WTC11 (cell line): ENCODE measurements at regions not wholly inside any gene's neighbourhood (a gene's known extent, or its start where the extent isn't known, plus 50 kb on each side); places are given as distances from the start of the nearest gene placed in this dataset.

Experiments
- ATAC-seq: fragments of 200-7000 bp; cut with Tn5 transposase; 2 replicates; pipeline ENCODE4 v1.10.0; 2021; ENCODE audit warnings: mild to moderate bottlenecking, moderate library complexity
- CTCF ChIA-PET: fragments of 300-600 bp; sonication (Branson Sonifier 250); formaldehyde crosslinking; loops from one replicate; lab custom pipeline; 2021; ENCODE audit warnings: antibody characterized with exemption; lab: Charles Lee
- POLR2A ChIA-PET: fragments of 350-600 bp; sonication (Branson Sonifier 250); formaldehyde crosslinking; loops from one replicate; lab custom pipeline; 2021; ENCODE audit warnings: antibody characterized with exemption; lab: Charles Lee
- DNase-seq: peaks from one replicate; pipeline ENCODE4 v3.0.0; 2021; ENCODE audit warnings: low spot score
- H3K27ac Mint-ChIP-seq: 2 replicates; pipeline ENCODE4 v1.8.0; 2021; ENCODE audit warnings: mixed read lengths
- H3K27me3 Mint-ChIP-seq: 2 replicates; pipeline ENCODE4 v1.8.0; 2021; ENCODE audit warnings: low read depth, mild to moderate bottlenecking, moderate library complexity, mixed read lengths
- H3K36me3 Mint-ChIP-seq: 2 replicates; pipeline ENCODE4 v1.8.0; 2021; ENCODE audit warnings: mixed read lengths
- H3K4me1 Mint-ChIP-seq: 2 replicates; pipeline ENCODE4 v1.8.0; 2022; ENCODE audit warnings: mixed read lengths
- H3K4me3 Mint-ChIP-seq: 2 replicates; pipeline ENCODE4 v1.8.0; 2021; ENCODE audit warnings: mild to moderate bottlenecking, moderate library complexity, mixed read lengths
- H3K9me3 Mint-ChIP-seq: 2 replicates; pipeline ENCODE4 v1.8.0; 2021; ENCODE audit warnings: mixed read lengths
- ATF1 ChIP-seq: sonication (generic); formaldehyde crosslinking; IDR thresholded peaks from 2 replicates; pipeline ENCODE4 v1.8.1; 2023; ENCODE audit warnings: mild to moderate bottlenecking, moderate library complexity, missing genetic modification reagents
- CBFB ChIP-seq: sonication (generic); formaldehyde crosslinking; IDR thresholded peaks from 2 replicates; pipeline ENCODE4 v1.8.1; 2022; ENCODE audit warnings: mild to moderate bottlenecking, low read depth, missing genetic modification reagents
- CREB1 ChIP-seq: sonication (generic); formaldehyde crosslinking; IDR thresholded peaks from 2 replicates; pipeline ENCODE4 v1.8.0; 2023; ENCODE audit warnings: mild to moderate bottlenecking, missing genetic modification reagents
- ETV6 ChIP-seq: sonication (generic); formaldehyde crosslinking; IDR thresholded peaks from 2 replicates; pipeline ENCODE4 v1.8.1; 2022; ENCODE audit warnings: mild to moderate bottlenecking, missing genetic modification reagents
- GRHL2 ChIP-seq: fragments of 250-450 bp; sonication (Bioruptor Pico); IDR thresholded peaks from 2 replicates; pipeline ENCODE4 v1.8.0; 2022; ENCODE audit warnings: mild to moderate bottlenecking, moderate library complexity; ENCODE audit not compliant: insufficient replicate concordance, severe bottlenecking
- KAT7 ChIP-seq: sonication (generic); formaldehyde crosslinking; IDR thresholded peaks from 2 replicates; pipeline ENCODE4 v1.8.1; 2023; ENCODE audit warnings: missing genetic modification reagents, mild to moderate bottlenecking, borderline replicate concordance
- NFE2L1 ChIP-seq: sonication (generic); formaldehyde crosslinking; IDR thresholded peaks from 2 replicates; pipeline ENCODE4 v1.8.1; 2023; ENCODE audit warnings: missing genetic modification reagents
- NR1H2 ChIP-seq: sonication (generic); formaldehyde crosslinking; IDR thresholded peaks from 2 replicates; pipeline ENCODE4 v1.9.0; 2021; ENCODE audit warnings: mild to moderate bottlenecking, moderate library complexity, missing genetic modification reagents
- NR2C2 ChIP-seq: sonication (generic); formaldehyde crosslinking; IDR thresholded peaks from 2 replicates; pipeline ENCODE4 v1.8.0; 2022; ENCODE audit warnings: mild to moderate bottlenecking, missing genetic modification reagents
- SMAD4 ChIP-seq: sonication (generic); formaldehyde crosslinking; IDR thresholded peaks from 2 replicates; pipeline ENCODE4 v1.8.0; 2022; ENCODE audit warnings: mild to moderate bottlenecking, missing genetic modification reagents
- TF ChIP-seq, protein P1 (sequence below): sonication (generic); formaldehyde crosslinking; IDR thresholded peaks from 2 replicates; pipeline ENCODE4 v1.8.1; 2022; ENCODE audit warnings: low read depth, missing genetic modification reagents, borderline replicate concordance
- TF ChIP-seq, protein P2 (sequence below): sonication (generic); formaldehyde crosslinking; IDR thresholded peaks from 2 replicates; pipeline ENCODE4 v1.8.1; 2023; ENCODE audit warnings: mild to moderate bottlenecking, missing genetic modification reagents
- TF ChIP-seq, protein P3 (sequence below): fragments of 200-600 bp; IDR thresholded peaks from 2 replicates; pipeline ENCODE4 v1.8.0; 2022; ENCODE audit warnings: antibody characterized with exemption
- TF ChIP-seq, protein P4 (sequence below): sonication (generic); formaldehyde crosslinking; IDR thresholded peaks from 2 replicates; pipeline ENCODE4 v1.8.1; 2023; ENCODE audit warnings: mild to moderate bottlenecking, missing genetic modification reagents, moderate library complexity
- TF ChIP-seq, protein P5 (sequence below): sonication (generic); formaldehyde crosslinking; IDR thresholded peaks from 2 replicates; pipeline ENCODE4 v1.8.1; 2023; ENCODE audit warnings: mild to moderate bottlenecking, missing genetic modification reagents

DNA sequence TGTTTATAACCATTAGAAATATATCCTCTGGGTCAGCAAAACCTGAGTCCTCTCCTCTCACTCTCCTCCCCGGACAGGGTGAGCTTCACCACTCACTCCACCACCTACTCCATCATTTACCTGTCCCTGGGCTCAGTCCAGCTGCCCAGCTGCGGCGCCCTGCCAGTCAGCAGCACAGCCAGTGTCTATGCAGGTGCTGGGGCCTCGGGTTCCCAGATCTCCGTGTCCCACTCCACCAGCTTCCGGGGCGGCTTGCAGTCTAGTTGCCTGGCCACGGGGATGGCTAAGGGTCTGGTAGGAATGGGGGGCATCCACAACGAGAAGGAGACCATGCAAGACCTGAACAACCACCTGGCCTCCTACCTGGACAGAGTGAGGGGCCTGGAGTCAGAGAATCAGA, 662.2 kb upstream of the ACTRT1 start:
- no peaks in the 10 kb centered on the region for H3K36me3 Mint-ChIP-seq
- H3K9me3 Mint-ChIP-seq, result no peaks in the 10 kb centered on the region
- POLR2A ChIA-PET, result no interaction called here
- no peak for DNase-seq
- H3K27me3 Mint-ChIP-seq, result no peaks in the 10 kb centered on the region
- CTCF ChIA-PET, result no interaction called here
- 0 out of 2 replicates have a peak, but pooled peaks cover 3% of the 10 kb centered on the region for H3K4me1 Mint-ChIP-seq
- no peak overlapping the region for H3K27ac Mint-ChIP-seq
- ATAC-seq, result no peak
- TF ChIP-seq CBFB (CRISPR knock-in tag) (no peak), ATF1 (no peak), NFE2L1 (CRISPR knock-in tag) (no peak), NR2C2 (CRISPR knock-in tag) (no peak), KAT7 (CRISPR knock-in tag) (no peak)
- TF ChIP-seq, protein P1, sequence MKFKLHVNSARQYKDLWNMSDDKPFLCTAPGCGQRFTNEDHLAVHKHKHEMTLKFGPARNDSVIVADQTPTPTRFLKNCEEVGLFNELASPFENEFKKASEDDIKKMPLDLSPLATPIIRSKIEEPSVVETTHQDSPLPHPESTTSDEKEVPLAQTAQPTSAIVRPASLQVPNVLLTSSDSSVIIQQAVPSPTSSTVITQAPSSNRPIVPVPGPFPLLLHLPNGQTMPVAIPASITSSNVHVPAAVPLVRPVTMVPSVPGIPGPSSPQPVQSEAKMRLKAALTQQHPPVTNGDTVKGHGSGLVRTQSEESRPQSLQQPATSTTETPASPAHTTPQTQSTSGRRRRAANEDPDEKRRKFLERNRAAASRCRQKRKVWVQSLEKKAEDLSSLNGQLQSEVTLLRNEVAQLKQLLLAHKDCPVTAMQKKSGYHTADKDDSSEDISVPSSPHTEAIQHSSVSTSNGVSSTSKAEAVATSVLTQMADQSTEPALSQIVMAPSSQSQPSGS, result no peak
- TF ChIP-seq, protein P2, sequence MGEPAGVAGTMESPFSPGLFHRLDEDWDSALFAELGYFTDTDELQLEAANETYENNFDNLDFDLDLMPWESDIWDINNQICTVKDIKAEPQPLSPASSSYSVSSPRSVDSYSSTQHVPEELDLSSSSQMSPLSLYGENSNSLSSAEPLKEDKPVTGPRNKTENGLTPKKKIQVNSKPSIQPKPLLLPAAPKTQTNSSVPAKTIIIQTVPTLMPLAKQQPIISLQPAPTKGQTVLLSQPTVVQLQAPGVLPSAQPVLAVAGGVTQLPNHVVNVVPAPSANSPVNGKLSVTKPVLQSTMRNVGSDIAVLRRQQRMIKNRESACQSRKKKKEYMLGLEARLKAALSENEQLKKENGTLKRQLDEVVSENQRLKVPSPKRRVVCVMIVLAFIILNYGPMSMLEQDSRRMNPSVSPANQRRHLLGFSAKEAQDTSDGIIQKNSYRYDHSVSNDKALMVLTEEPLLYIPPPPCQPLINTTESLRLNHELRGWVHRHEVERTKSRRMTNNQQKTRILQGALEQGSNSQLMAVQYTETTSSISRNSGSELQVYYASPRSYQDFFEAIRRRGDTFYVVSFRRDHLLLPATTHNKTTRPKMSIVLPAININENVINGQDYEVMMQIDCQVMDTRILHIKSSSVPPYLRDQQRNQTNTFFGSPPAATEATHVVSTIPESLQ (CRISPR knock-in tag), result no peak
- H3K4me3 Mint-ChIP-seq, result no peak overlapping the region

DNA sequence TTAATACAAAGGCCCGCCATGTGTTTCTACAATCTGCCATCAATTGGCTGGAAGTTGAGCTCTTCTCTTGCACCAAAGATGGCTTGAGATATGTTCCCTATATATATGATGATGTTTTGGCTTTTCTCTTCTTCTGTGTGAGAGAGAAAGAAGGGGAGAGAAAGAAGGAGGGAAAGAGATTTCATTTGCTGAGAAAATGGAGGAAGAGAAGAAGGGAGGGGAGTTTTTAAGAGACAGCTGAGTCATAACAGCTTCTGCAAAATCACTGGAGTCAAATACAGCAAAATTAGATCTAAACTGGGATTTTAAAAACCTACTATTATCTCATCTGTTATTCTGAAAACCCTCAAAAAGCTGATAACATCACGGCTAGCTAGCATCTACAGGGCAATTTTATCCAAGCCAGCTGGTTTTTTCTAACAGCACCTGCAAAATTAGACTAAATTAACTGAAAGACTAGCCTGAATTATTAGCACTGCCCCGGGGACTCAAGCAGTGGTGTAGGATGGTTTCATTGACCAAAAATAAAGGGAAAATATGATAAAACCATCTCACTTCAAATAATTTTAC, 647.6 kb upstream of the ACTRT1 start:
- ATAC-seq (no peak), DNase-seq (no peak)
- TF ChIP-seq, protein P3, sequence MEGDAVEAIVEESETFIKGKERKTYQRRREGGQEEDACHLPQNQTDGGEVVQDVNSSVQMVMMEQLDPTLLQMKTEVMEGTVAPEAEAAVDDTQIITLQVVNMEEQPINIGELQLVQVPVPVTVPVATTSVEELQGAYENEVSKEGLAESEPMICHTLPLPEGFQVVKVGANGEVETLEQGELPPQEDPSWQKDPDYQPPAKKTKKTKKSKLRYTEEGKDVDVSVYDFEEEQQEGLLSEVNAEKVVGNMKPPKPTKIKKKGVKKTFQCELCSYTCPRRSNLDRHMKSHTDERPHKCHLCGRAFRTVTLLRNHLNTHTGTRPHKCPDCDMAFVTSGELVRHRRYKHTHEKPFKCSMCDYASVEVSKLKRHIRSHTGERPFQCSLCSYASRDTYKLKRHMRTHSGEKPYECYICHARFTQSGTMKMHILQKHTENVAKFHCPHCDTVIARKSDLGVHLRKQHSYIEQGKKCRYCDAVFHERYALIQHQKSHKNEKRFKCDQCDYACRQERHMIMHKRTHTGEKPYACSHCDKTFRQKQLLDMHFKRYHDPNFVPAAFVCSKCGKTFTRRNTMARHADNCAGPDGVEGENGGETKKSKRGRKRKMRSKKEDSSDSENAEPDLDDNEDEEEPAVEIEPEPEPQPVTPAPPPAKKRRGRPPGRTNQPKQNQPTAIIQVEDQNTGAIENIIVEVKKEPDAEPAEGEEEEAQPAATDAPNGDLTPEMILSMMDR, result no peak
- TF ChIP-seq GRHL2 (CRISPR knock-in tag), result no peak
- TF ChIP-seq NR1H2 (CRISPR knock-in tag), result no peak
- no peak for TF ChIP-seq ETV6 (CRISPR knock-in tag)
- no peak for TF ChIP-seq CREB1 (CRISPR knock-in tag)
- no peaks in the 10 kb centered on the region for H3K27me3 Mint-ChIP-seq
- no peaks in the 10 kb centered on the region for H3K36me3 Mint-ChIP-seq
- no peak overlapping the region for H3K27ac Mint-ChIP-seq
- ChIA-PET CTCF (no interaction called here), POLR2A (no interaction called here)
- H3K9me3 Mint-ChIP-seq, result no peaks in the 10 kb centered on the region
- no peak overlapping the region for H3K4me3 Mint-ChIP-seq
- no peaks in the 10 kb centered on the region for H3K4me1 Mint-ChIP-seq

DNA sequence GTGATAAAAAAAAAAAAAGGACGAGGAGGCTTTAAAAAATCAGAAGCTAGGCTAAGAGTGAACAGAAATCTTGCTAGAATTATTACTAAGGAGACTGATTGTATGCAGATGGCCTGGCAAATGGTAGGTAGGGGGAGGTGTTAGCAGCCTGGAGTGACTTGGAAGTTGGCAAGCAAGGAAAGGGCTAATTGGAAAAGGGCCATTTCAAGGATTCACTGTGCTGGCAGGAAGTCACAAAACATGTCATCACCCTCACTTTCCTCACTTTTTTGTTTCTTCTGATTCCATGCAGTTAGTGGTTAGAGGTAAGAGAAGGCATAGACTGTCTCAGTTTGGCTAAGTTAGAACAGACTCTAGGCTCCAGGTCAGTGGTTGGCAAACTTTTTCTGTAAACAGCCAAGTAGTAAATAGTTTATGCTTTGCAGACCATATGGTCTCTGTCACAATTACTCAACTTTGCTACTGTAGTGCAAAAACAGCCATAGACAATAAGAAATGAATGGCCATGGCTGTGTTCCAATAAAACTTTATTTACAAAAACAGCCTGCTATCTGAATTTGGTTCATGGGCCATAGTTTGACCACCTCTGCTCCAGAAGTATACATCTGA, 646.5 kb upstream of the ACTRT1 start:
- POLR2A ChIA-PET, result interaction anchor here (0.6 kb wide), 1 partner anchor 79 kb away, joined by 3 read pairs; no protein-coding TSS in a partner anchor
- no peaks in the 10 kb centered on the region for H3K27me3 Mint-ChIP-seq
- no peaks in the 10 kb centered on the region for H3K9me3 Mint-ChIP-seq

More for the DNA sequence above, 646.5 kb upstream of the ACTRT1 start:
- ATAC-seq, result no peak
- Mint-ChIP-seq H3K27ac (no peak overlapping the region), H3K4me1 (no peaks in the 10 kb centered on the region), H3K4me3 (no peak overlapping the region), H3K36me3 (no peaks in the 10 kb centered on the region)
- CTCF ChIA-PET, result no interaction called here
- TF ChIP-seq, protein P4, sequence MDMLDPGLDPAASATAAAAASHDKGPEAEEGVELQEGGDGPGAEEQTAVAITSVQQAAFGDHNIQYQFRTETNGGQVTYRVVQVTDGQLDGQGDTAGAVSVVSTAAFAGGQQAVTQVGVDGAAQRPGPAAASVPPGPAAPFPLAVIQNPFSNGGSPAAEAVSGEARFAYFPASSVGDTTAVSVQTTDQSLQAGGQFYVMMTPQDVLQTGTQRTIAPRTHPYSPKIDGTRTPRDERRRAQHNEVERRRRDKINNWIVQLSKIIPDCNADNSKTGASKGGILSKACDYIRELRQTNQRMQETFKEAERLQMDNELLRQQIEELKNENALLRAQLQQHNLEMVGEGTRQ, result no peak
- no peak for TF ChIP-seq SMAD4 (CRISPR knock-in tag)
- TF ChIP-seq, protein P5, sequence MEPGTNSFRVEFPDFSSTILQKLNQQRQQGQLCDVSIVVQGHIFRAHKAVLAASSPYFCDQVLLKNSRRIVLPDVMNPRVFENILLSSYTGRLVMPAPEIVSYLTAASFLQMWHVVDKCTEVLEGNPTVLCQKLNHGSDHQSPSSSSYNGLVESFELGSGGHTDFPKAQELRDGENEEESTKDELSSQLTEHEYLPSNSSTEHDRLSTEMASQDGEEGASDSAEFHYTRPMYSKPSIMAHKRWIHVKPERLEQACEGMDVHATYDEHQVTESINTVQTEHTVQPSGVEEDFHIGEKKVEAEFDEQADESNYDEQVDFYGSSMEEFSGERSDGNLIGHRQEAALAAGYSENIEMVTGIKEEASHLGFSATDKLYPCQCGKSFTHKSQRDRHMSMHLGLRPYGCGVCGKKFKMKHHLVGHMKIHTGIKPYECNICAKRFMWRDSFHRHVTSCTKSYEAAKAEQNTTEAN (CRISPR knock-in tag), result no peak
- no peak for DNase-seq
